ENCODE measurements at regions not wholly inside any gene's neighbourhood (a gene's known extent, or its start where the extent isn't known, plus 50 kb on each side); places are given as distances from the start of the nearest gene placed in this dataset.

DNA sequence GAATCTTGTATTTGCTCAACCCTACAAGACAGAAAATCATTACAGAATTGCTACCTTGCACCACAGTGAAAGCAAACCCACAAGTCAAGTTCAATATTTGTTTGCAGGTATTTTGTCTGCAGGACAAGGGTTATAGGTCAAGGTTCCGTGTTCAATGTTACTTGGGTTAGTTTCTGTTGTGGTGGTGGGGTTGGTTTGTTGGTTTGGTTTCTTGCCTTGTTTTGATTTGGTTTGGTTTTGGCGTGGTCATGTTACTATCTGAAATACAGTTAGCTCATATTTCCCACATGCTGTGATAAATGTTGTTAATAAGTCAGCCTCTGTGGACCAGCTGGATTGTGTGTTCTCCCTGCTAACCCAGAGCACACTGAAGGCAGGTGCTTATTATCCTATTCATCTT is 75.6 kb upstream of the INSIG1 start:
- POLR2A ChIA-PET (ENCODE audit: unreplicated experiment), result no interaction called here
- Histone ChIP-seq H3K9me2 (ENCODE audit: insufficient read depth) (no peaks in the 10 kb centered on the region), H3K4me2 (no peak overlapping the region), H3K4me1 (replicated peaks; ENCODE audit: insufficient read depth) (no peaks in the 10 kb centered on the region; the same call in 1 of the 2 replicates), H3K4me3 (no peak overlapping the region), H3K36me3 (ENCODE audit: low read depth) (no peaks in the 10 kb centered on the region), H2AFZ (no peak overlapping the region), H3F3A (ENCODE audit: insufficient read depth, low read depth) (no peaks in the 10 kb centered on the region), H3K79me2 (ENCODE audit: low read depth) (no peaks in the 10 kb centered on the region), H3K9me3 (ENCODE audit: insufficient read depth, low read depth) (no peaks in the 10 kb centered on the region), H3K27me3 (ENCODE audit: insufficient read depth, low read depth) (peaks cover 13% of the 10 kb centered on the region; the same call in 1 of the 2 replicates), H4K20me1 (ENCODE audit: insufficient read depth) (no peaks in the 10 kb centered on the region), H3K27ac (no peak overlapping the region)
- TF ChIP-seq EZH2 (IDR thresholded peaks at IDR 0.05; ENCODE audit: low read depth), result no peak
- TF ChIP-seq, protein P1, sequence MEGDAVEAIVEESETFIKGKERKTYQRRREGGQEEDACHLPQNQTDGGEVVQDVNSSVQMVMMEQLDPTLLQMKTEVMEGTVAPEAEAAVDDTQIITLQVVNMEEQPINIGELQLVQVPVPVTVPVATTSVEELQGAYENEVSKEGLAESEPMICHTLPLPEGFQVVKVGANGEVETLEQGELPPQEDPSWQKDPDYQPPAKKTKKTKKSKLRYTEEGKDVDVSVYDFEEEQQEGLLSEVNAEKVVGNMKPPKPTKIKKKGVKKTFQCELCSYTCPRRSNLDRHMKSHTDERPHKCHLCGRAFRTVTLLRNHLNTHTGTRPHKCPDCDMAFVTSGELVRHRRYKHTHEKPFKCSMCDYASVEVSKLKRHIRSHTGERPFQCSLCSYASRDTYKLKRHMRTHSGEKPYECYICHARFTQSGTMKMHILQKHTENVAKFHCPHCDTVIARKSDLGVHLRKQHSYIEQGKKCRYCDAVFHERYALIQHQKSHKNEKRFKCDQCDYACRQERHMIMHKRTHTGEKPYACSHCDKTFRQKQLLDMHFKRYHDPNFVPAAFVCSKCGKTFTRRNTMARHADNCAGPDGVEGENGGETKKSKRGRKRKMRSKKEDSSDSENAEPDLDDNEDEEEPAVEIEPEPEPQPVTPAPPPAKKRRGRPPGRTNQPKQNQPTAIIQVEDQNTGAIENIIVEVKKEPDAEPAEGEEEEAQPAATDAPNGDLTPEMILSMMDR (conservative IDR thresholded peaks at IDR 0.05), result no peak
- intact Hi-C loops (cut with micrococcal nuclease; ENCODE audit: unreplicated experiment), result no loop called here
- no peak for DNase-seq
- CTCF ChIA-PET, result no interaction called here
- no TSS peak for BruUV-seq (replicated peaks)

DNA sequence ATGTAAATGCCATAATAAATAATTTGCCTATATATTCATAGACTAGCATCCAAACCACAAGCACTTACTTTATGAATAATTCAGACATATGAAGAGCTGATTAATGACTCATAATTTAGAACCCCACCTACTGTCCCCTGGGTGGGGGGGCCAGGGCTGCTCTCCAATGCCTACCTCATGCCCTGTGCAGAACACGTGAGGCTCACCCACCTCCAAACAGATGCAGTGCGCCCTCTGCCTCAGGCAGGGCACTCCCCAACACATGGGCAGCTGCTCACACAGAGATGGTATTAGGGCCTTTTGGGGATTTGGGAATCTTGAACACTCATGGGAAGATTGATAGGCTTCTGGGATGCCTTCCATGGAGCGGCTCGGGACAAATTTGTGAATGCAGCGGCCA is 75.1 kb upstream of the INSIG1 start:
- BruUV-seq (replicated peaks), result no TSS peak

DNA sequence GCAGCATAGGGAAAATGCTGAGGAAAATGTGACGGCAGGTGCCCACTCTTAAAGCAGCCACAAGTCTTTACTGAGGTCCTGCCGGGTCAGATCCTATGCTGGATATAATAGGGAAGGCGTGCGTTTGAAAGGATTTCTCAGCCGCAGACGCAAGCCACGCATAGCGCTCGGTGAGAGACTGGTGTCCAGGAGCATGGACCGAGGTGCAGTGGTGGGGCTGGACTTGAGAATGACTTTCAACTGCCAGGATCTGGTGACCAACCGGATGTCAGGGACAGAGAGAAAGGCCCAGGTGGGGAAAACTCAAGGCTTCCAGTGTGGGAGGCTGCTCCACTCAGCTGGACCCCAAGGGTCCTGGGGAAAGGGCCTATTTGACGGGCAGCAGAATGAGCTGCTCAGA is 74.7 kb upstream of the INSIG1 start:
- TF ChIP-seq EZH2 (IDR thresholded peaks at IDR 0.05; ENCODE audit: low read depth), result no peak
- TF ChIP-seq, protein P1 (conservative IDR thresholded peaks at IDR 0.05), result no peak
- CTCF ChIA-PET, result no interaction called here
- no peaks in the 10 kb centered on the region for H3F3A ChIP-seq (ENCODE audit: insufficient read depth, low read depth)
- H3K9me2 ChIP-seq (ENCODE audit: insufficient read depth), result no peaks in the 10 kb centered on the region
- no peak overlapping the region for H3K27ac ChIP-seq
- POLR2A ChIA-PET (ENCODE audit: unreplicated experiment), result no interaction called here
- H3K4me1 ChIP-seq (replicated peaks; ENCODE audit: insufficient read depth), result no peaks in the 10 kb centered on the region; the same call in 1 of the 2 replicates
- H3K36me3 ChIP-seq (ENCODE audit: low read depth), result no peaks in the 10 kb centered on the region
- H3K4me3 ChIP-seq, result no peak overlapping the region
- no peaks in the 10 kb centered on the region for H4K20me1 ChIP-seq (ENCODE audit: insufficient read depth)
- no peak overlapping the region for H2AFZ ChIP-seq
- H3K79me2 ChIP-seq (ENCODE audit: low read depth), result no peaks in the 10 kb centered on the region
- DNase-seq, result no peak
- H3K27me3 ChIP-seq (ENCODE audit: insufficient read depth, low read depth), result peaks cover 17% of the 10 kb centered on the region
- no peaks in the 10 kb centered on the region for H3K9me3 ChIP-seq (ENCODE audit: insufficient read depth, low read depth)
- intact Hi-C loops (cut with micrococcal nuclease; ENCODE audit: unreplicated experiment), result no loop called here
- H3K4me2 ChIP-seq, result no peak overlapping the region
- BruUV-seq (replicated peaks), result no TSS peak

More for the DNA sequence above, 75.1 kb upstream of the INSIG1 start:
- intact Hi-C loops (cut with micrococcal nuclease; ENCODE audit: unreplicated experiment), result no loop called here
- CTCF ChIA-PET, result no interaction called here
- Histone ChIP-seq H3F3A (ENCODE audit: insufficient read depth, low read depth) (no peaks in the 10 kb centered on the region), H3K4me3 (no peak overlapping the region), H3K9me3 (ENCODE audit: insufficient read depth, low read depth) (no peaks in the 10 kb centered on the region), H3K9me2 (ENCODE audit: insufficient read depth) (no peaks in the 10 kb centered on the region), H3K27ac (no peak overlapping the region), H3K36me3 (ENCODE audit: low read depth) (no peaks in the 10 kb centered on the region), H3K27me3 (ENCODE audit: insufficient read depth, low read depth) (peaks cover 17% of the 10 kb centered on the region), H2AFZ (no peak overlapping the region), H3K4me2 (no peak overlapping the region), H4K20me1 (ENCODE audit: insufficient read depth) (no peaks in the 10 kb centered on the region), H3K4me1 (replicated peaks; ENCODE audit: insufficient read depth) (no peaks in the 10 kb centered on the region; the same call in 1 of the 2 replicates), H3K79me2 (ENCODE audit: low read depth) (no peaks in the 10 kb centered on the region)
- POLR2A ChIA-PET (ENCODE audit: unreplicated experiment), result no interaction called here
- no peak for TF ChIP-seq EZH2 (IDR thresholded peaks at IDR 0.05; ENCODE audit: low read depth)
- TF ChIP-seq, protein P1 (conservative IDR thresholded peaks at IDR 0.05), result no peak
- DNase-seq, result no peak
